ENCODE measurements at regions not wholly inside any gene's neighbourhood (a gene's known extent, or its start where the extent isn't known, plus 50 kb on each side); places are given as distances from the start of the nearest gene placed in this dataset.

- H3K79me2 ChIP-seq (ENCODE audit: insufficient read depth, low read depth, low read length) = no peaks in the 10 kb centered on the region
- no peak overlapping the region for H3K4me2 ChIP-seq (ENCODE audit: low read length)
- DNase-seq (ENCODE audit: low spot score) = no peak
- H3K4me3 ChIP-seq (ENCODE audit: low read depth, low read length, poor library complexity, severe bottlenecking) = no peak overlapping the region
- H3K4me1 ChIP-seq (ENCODE audit: insufficient read depth, low read length, poor library complexity, severe bottlenecking) = no peaks in the 10 kb centered on the region
- H2AFZ ChIP-seq (ENCODE audit: low read length) = no peak overlapping the region
- no peak overlapping the region for H3K27ac ChIP-seq (ENCODE audit: low read depth, low read length, poor library complexity, severe bottlenecking)
- no TSS peak for BruUV-seq (replicated peaks)
- H4K20me1 ChIP-seq (ENCODE audit: insufficient read depth, low read length) = no peaks in the 10 kb centered on the region
- H3K9me2 ChIP-seq (ENCODE audit: insufficient read depth, low read length) = no peaks in the 10 kb centered on the region
- TF ChIP-seq CTCF (conservative IDR thresholded peaks at IDR 0.05; ENCODE audit: low read length) = no peak
- no peak for TF ChIP-seq EZH2phosphoT487 (IDR thresholded peaks at IDR 0.05; ENCODE audit: borderline replicate concordance, low read depth, low read length)
- no peaks in the 10 kb centered on the region for H3K36me3 ChIP-seq (ENCODE audit: insufficient read depth, low read length)
- intact Hi-C loops (cut with micrococcal nuclease; ENCODE audit: unreplicated experiment) = no loop called here
- H3K9me3 ChIP-seq (ENCODE audit: low read length) = no peaks in the 10 kb centered on the region
- ChIA-PET CTCF (ENCODE audit: unreplicated experiment) (interaction anchor here (0.6 kb wide), 1 partner anchor 485 kb away, joined by 3 read pairs; no protein-coding TSS in a partner anchor), POLR2A (interaction anchor here (0.6 kb wide), 1 partner anchor 175 kb away, joined by 3 read pairs; no protein-coding TSS in a partner anchor)
Measured at GRCh38 chr10:93146336-93146735, 72.6 kb downstream of the CYP26A1 start.

GRCh38 chr10:93147281-93147680, 73.6 kb downstream of the CYP26A1 start:
- H3K4me3 ChIP-seq (ENCODE audit: low read depth, low read length, poor library complexity, severe bottlenecking) = no peak overlapping the region
- ChIA-PET CTCF (ENCODE audit: unreplicated experiment) (no interaction called here), POLR2A (interaction anchor here (0.5 kb wide), 2 partner anchors 106 to 276 kb away, joined by 6 to 10 read pairs; no protein-coding TSS in a partner anchor)
- no peaks in the 10 kb centered on the region for H3K79me2 ChIP-seq (ENCODE audit: insufficient read depth, low read depth, low read length)
- H2AFZ ChIP-seq (ENCODE audit: low read length) = no peak overlapping the region
- BruUV-seq (replicated peaks) = no TSS peak
- H3K4me2 ChIP-seq (ENCODE audit: low read length) = no peak overlapping the region
- no peaks in the 10 kb centered on the region for H3K9me3 ChIP-seq (ENCODE audit: low read length)
- H3K4me1 ChIP-seq (ENCODE audit: insufficient read depth, low read length, poor library complexity, severe bottlenecking) = no peaks in the 10 kb centered on the region
- no peaks in the 10 kb centered on the region for H4K20me1 ChIP-seq (ENCODE audit: insufficient read depth, low read length)
- no peak overlapping the region for H3K27ac ChIP-seq (ENCODE audit: low read depth, low read length, poor library complexity, severe bottlenecking)
- no peaks in the 10 kb centered on the region for H3K36me3 ChIP-seq (ENCODE audit: insufficient read depth, low read length)
- TF ChIP-seq CTCF (conservative IDR thresholded peaks at IDR 0.05; ENCODE audit: low read length) (no peak), EZH2phosphoT487 (IDR thresholded peaks at IDR 0.05; ENCODE audit: borderline replicate concordance, low read depth, low read length) (no peak)
- DNase-seq (ENCODE audit: low spot score) = no peak
- no peaks in the 10 kb centered on the region for H3K9me2 ChIP-seq (ENCODE audit: insufficient read depth, low read length)
- intact Hi-C loops (cut with micrococcal nuclease; ENCODE audit: unreplicated experiment) = no loop called here

GRCh38 chr10:93148476-93148875, 74.8 kb downstream of the CYP26A1 start:
- H3K9me2 ChIP-seq (ENCODE audit: insufficient read depth, low read length) = no peaks in the 10 kb centered on the region
- no peak overlapping the region for H3K4me2 ChIP-seq (ENCODE audit: low read length)
- BruUV-seq (replicated peaks) = no TSS peak
- intact Hi-C loops (cut with micrococcal nuclease; ENCODE audit: unreplicated experiment) = no loop called here
- H3K79me2 ChIP-seq (ENCODE audit: insufficient read depth, low read depth, low read length) = no peaks in the 10 kb centered on the region
- no peak for DNase-seq (ENCODE audit: low spot score)
- POLR2A ChIA-PET = interaction anchor here (0.6 kb wide), 1 partner anchor 28 kb away, joined by 5 read pairs; no protein-coding TSS in a partner anchor
- CTCF ChIA-PET (ENCODE audit: unreplicated experiment) = no interaction called here
- no peak overlapping the region for H3K4me3 ChIP-seq (ENCODE audit: low read depth, low read length, poor library complexity, severe bottlenecking)
- H2AFZ ChIP-seq (ENCODE audit: low read length) = no peak overlapping the region
- TF ChIP-seq CTCF (conservative IDR thresholded peaks at IDR 0.05; ENCODE audit: low read length) = no peak
- no peak for TF ChIP-seq EZH2phosphoT487 (IDR thresholded peaks at IDR 0.05; ENCODE audit: borderline replicate concordance, low read depth, low read length)
- no peaks in the 10 kb centered on the region for H3K9me3 ChIP-seq (ENCODE audit: low read length)
- no peaks in the 10 kb centered on the region for H4K20me1 ChIP-seq (ENCODE audit: insufficient read depth, low read length)
- no peaks in the 10 kb centered on the region for H3K36me3 ChIP-seq (ENCODE audit: insufficient read depth, low read length)
- H3K27ac ChIP-seq (ENCODE audit: low read depth, low read length, poor library complexity, severe bottlenecking) = no peak overlapping the region
- no peaks in the 10 kb centered on the region for H3K4me1 ChIP-seq (ENCODE audit: insufficient read depth, low read length, poor library complexity, severe bottlenecking)

Measured in OCI-LY7 (cell line).